Panc1 (cell line): ENCODE measurements at regions not wholly inside any gene's neighbourhood (a gene's known extent, or its start where the extent isn't known, plus 50 kb on each side); places are given as distances from the start of the nearest gene placed in this dataset.

Source experiments
- POLR2AphosphoS5 ChIP-seq: IDR thresholded peaks from 2 replicates; pipeline ENCODE4 v1.6.1; 2012; ENCODE audit warnings: mild to moderate bottlenecking, low read depth, low read length, moderate library complexity
- TF ChIP-seq, protein P1 (sequence below), 2 experiments: IDR thresholded peaks; 2 replicates each; pipeline ENCODE4 v1.6.1; 2011 to 2012; ENCODE audit warnings: low read depth in 2 of 2, control low read depth in 1 of 2, low read length in 1 of 2, mild to moderate bottlenecking in 1 of 2, moderate library complexity in 1 of 2; ENCODE audit not compliant: insufficient read depth in 1 of 2
- TF ChIP-seq, protein P2 (sequence below): fragments of 450-650 bp; IDR thresholded peaks from 2 replicates; pipeline ENCODE4 v1.5.1; 2017; ENCODE audit warnings: mild to moderate bottlenecking

DNA sequence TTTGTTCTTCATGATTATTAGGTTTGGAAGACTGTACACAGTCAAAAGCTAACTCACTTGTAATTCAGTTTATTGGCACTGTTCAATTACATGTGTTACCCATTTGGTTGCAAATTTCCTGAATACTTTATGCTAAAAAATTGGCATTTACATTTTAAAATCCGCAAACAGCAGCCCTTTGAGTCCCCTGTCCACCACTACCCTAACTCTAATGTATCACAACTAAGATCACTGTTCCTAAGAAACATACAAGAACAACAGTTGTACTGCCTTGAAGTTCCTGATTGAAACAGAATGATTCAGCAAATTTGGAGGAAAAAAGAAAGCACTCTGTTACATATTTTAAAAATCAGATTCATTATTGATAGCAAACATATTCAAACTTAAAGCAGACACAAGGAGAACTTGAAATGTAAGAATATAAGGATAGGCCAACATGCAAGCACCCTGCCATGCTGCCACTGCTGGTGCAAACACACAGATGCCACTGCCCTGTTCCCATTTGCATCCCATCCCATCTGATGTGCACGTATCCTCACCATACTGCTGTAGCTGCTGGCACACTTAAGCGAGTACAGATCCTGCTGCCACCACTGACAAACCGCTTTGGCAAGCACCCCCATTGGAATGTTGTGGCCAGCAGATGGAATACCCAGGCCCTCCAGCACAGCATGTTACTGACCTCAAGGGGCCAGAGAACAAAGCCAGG, 343.4 kb downstream of the PPP1R2C start:
- no peak for TF ChIP-seq POLR2AphosphoS5
- TF ChIP-seq, protein P1, sequence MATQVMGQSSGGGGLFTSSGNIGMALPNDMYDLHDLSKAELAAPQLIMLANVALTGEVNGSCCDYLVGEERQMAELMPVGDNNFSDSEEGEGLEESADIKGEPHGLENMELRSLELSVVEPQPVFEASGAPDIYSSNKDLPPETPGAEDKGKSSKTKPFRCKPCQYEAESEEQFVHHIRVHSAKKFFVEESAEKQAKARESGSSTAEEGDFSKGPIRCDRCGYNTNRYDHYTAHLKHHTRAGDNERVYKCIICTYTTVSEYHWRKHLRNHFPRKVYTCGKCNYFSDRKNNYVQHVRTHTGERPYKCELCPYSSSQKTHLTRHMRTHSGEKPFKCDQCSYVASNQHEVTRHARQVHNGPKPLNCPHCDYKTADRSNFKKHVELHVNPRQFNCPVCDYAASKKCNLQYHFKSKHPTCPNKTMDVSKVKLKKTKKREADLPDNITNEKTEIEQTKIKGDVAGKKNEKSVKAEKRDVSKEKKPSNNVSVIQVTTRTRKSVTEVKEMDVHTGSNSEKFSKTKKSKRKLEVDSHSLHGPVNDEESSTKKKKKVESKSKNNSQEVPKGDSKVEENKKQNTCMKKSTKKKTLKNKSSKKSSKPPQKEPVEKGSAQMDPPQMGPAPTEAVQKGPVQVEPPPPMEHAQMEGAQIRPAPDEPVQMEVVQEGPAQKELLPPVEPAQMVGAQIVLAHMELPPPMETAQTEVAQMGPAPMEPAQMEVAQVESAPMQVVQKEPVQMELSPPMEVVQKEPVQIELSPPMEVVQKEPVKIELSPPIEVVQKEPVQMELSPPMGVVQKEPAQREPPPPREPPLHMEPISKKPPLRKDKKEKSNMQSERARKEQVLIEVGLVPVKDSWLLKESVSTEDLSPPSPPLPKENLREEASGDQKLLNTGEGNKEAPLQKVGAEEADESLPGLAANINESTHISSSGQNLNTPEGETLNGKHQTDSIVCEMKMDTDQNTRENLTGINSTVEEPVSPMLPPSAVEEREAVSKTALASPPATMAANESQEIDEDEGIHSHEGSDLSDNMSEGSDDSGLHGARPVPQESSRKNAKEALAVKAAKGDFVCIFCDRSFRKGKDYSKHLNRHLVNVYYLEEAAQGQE (IDR thresholded peaks at IDR 0.05; ENCODE audit: insufficient read depth in 1 of 2, low read depth in 2 of 2, low read length in 1 of 2) = no peak
- TF ChIP-seq, protein P2, sequence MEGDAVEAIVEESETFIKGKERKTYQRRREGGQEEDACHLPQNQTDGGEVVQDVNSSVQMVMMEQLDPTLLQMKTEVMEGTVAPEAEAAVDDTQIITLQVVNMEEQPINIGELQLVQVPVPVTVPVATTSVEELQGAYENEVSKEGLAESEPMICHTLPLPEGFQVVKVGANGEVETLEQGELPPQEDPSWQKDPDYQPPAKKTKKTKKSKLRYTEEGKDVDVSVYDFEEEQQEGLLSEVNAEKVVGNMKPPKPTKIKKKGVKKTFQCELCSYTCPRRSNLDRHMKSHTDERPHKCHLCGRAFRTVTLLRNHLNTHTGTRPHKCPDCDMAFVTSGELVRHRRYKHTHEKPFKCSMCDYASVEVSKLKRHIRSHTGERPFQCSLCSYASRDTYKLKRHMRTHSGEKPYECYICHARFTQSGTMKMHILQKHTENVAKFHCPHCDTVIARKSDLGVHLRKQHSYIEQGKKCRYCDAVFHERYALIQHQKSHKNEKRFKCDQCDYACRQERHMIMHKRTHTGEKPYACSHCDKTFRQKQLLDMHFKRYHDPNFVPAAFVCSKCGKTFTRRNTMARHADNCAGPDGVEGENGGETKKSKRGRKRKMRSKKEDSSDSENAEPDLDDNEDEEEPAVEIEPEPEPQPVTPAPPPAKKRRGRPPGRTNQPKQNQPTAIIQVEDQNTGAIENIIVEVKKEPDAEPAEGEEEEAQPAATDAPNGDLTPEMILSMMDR = no peak
